ENCODE measurements at regions not wholly inside any gene's neighbourhood (a gene's known extent, or its start where the extent isn't known, plus 50 kb on each side); places are given as distances from the start of the nearest gene placed in this dataset.
"Not testable (repeated sequence)": the region's sequence is repeated elsewhere in the genome, so short reads cannot be mapped to it uniquely, and the experiment has no call there.

GRCh38 chr3:191648787-191649186 is 187.8 kb downstream of the PYDC2 start:
- no peak for DNase-seq

- no peak for DNase-seq
Measured at GRCh38 chr3:191649626-191650025, 188.7 kb downstream of the PYDC2 start.

GRCh38 chr3:191658781-191659419 is 197.9 kb downstream of the PYDC2 start:
- not testable (repeated sequence) for DNase-seq

- DNase-seq: not testable (repeated sequence)
Measured at GRCh38 chr3:191662150-191662549, 201.2 kb downstream of the PYDC2 start.

- no peak for DNase-seq
Measured at GRCh38 chr3:191680989-191681597, 220.1 kb downstream of the PYDC2 start.

- DNase-seq: no peak
Measured at GRCh38 chr3:191682961-191683360, 222.0 kb downstream of the PYDC2 start.

- DNase-seq: no peak
Measured at GRCh38 chr3:191686626-191687025, 225.7 kb downstream of the PYDC2 start.

- DNase-seq: no peak
Measured at GRCh38 chr3:191688756-191689433, 227.9 kb downstream of the PYDC2 start.

- not testable (repeated sequence) for DNase-seq
Measured at GRCh38 chr3:191691184-191691583, 230.2 kb downstream of the PYDC2 start.

- no peak for DNase-seq
Measured at GRCh38 chr3:191695131-191695814, 234.3 kb downstream of the PYDC2 start.

- DNase-seq: no peak
Measured at GRCh38 chr3:191695815-191696153, 234.8 kb downstream of the PYDC2 start.

GRCh38 chr3:191696348-191696747 is 235.4 kb downstream of the PYDC2 start:
- DNase-seq: no peak

GRCh38 chr3:191699546-191699945 is 238.6 kb downstream of the PYDC2 start:
- DNase-seq: no peak

- no peak for DNase-seq
Measured at GRCh38 chr3:191702121-191702520, 241.2 kb downstream of the PYDC2 start.

GRCh38 chr3:191707817-191708216 is 246.9 kb downstream of the PYDC2 start:
- no peak for DNase-seq

GRCh38 chr3:191715585-191715984 is 254.6 kb downstream of the PYDC2 start:
- DNase-seq: no peak

GRCh38 chr3:191721390-191721861 is 260.5 kb downstream of the PYDC2 start:
- DNase-seq: no peak

GRCh38 chr3:191721990-191722389 is 261.0 kb downstream of the PYDC2 start:
- no peak for DNase-seq

- no peak for DNase-seq
Measured at GRCh38 chr3:191727338-191727737, 266.4 kb downstream of the PYDC2 start.

GRCh38 chr3:191728186-191728585 is 267.2 kb downstream of the PYDC2 start:
- no peak for DNase-seq

GRCh38 chr3:191737742-191738141 is 276.8 kb downstream of the PYDC2 start:
- no peak for DNase-seq

- no peak for DNase-seq
Measured at GRCh38 chr3:191740712-191741111, 279.7 kb downstream of the PYDC2 start.

- not testable (repeated sequence) for DNase-seq
Measured at GRCh38 chr3:191741847-191742350, 280.9 kb downstream of the PYDC2 start.
